Dedifferentiated amniotic fluid mesenchymal stem cell (primary cell): ENCODE measurements at regions not wholly inside any gene's neighbourhood (a gene's known extent, or its start where the extent isn't known, plus 50 kb on each side); places are given as distances from the start of the nearest gene placed in this dataset.
"Not testable (repeated sequence)": the region's sequence is repeated elsewhere in the genome, so short reads cannot be mapped to it uniquely, and the experiment has no call there.

Experiments used
- DNase-seq: peaks from one replicate; pipeline ENCODE4 v3.0.0-alpha.2; 2016; ENCODE audit errors: extremely low spot score

DNA sequence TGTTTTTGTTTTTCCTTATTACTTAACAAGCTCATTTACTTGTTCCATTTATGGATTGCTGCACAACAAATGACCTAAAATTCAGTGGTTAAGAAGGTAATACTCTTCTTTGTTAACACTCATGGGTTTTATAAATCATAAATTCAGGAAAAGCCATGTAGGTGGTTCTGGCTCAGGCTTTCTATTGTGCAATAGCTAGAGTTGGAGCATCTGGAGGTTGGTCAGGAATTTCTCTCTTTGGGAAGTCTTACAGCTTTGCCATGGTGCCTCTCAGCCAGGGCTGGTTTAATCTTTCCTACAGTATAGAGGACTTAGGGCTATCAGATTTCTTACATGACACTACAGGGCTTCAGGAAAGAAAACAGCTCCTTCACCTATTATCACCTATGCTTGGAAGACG, 1677.1 kb downstream of the KCNT2 start:
- DNase-seq: no peak

GRCh38 chr1:194930132-194930531, 1678.1 kb downstream of the KCNT2 start:
- DNase-seq: no peak

DNA sequence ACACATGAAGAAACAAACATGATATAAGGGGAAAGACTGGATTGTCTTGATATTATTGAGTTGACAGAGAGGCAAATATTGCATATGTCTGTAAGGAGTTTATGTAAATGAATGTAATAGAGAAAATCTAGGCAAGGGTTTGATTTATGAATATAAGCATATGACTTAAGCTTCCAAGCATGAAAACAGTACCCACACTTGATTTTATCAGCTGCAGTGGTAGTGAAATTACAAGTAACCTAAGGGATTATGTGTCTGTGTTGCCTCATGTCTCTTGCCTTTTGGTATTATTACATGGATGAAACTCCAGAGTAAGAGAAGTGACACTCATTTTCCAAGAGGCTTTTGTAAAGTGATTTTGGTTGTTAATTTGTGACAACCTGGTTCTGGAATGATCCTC, 1678.9 kb downstream of the KCNT2 start:
- peak; percentile 71 for DNase-seq

DNA sequence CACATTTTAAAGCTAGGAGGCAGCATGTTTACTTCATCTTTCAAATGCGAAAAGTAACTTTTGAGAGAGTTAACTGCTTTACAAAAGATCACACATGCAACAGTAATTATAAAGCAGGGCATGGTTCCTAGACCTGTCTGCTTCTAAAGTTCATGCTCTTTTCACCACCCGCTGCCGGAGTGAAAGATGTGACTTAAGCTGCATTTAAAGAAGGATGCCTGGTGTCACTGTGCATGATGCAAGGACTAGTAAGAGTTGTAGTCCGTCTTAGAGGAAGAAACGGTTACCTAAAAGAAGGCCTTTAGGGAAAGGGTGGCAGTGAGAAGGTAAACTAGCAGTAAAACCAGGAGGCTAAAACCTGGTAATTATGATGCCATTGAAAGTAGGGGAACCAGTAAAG, 1689.1 kb downstream of the KCNT2 start:
- DNase-seq: no peak

DNA sequence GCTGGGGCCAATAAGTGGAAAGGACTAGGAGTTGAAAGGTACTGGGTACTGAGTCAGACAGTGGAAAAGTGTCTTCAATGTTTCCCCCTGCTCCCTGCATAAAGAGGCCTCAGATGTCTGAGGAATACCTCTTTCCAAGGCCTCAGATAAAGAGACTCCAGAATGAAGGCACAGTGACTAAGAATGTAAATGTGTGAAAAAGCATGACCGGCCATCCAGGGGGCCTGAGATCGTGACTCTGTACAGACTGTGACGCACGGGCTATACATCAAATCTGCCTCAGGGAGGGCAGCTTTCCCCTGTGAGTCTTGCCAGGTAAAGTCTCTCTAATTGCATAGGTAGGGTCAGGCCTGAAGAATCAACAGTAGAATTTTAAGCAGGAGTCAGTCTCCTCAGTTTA, 1690.5 kb downstream of the KCNT2 start:
- no peak for DNase-seq

- DNase-seq: peak; percentile 27
Measured at GRCh38 chr1:194908643-194909042, 1699.6 kb downstream of the KCNT2 start.

DNA sequence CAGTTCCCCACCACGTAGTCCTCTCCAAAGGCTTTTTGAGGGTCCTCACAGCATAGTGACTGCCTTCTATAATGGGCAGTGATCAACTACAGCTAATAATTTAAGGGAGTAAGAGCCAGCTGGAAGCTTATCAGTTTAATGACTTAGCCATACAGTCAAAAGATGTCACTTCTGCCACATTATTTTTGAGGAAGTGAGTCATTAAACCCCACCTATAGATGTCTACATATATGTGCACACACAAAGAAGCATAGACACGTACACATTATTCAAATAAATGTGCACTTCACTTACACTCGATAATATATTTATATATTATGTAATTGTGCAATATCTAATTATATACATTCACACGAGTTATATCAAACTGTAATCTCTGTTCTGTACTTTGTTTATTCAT, 1704.7 kb downstream of the KCNT2 start:
- DNase-seq: no peak

- DNase-seq: no peak
Measured at GRCh38 chr1:194889310-194889709, 1702.9 kb upstream of the B3GALT2 start.

GRCh38 chr1:194870860-194871259, 1684.4 kb upstream of the B3GALT2 start:
- no peak for DNase-seq

DNA sequence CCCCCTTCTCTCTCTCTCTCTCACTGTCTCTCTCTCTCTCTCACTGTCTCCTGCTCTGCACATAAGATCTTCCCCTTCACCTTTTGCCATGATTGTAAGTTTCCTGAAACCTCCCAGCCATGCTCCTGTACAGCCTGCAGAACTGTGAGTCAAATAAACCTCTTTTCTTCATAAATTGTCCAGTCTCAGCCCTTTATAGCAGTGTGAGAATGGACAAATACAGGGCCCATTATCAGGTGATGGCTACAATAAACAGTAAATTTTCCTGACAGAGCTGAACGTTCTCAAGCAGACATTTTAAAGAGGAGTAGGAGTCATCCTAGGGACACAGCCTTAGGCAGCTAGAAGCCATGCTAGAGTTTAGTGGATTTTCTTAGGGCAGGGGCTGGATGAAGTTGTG, 1679.7 kb upstream of the B3GALT2 start:
- no peak for DNase-seq

GRCh38 chr1:194865383-194865782, 1679.0 kb upstream of the B3GALT2 start:
- DNase-seq: no peak

DNA sequence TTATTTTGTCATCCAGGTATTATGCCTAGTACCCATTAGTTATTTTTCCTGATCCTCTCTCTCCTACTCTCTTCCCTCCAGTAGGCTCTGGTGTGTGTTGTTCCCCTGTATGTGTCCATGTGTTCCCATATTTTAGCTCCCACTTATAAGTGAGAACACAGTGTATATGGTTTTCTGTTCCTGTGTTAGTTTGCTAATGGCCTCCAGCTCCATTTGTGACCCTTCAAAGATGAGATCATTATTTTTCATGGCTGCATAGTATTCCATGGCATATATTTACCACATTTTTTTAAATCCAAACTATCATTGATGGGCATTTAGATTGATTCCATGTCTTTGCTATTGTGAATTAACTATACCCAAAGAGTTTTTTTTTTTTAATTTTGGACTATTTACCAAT, 1675.7 kb upstream of the B3GALT2 start:
- no peak for DNase-seq

- DNase-seq: no peak
Measured at GRCh38 chr1:194860248-194861201, 1674.1 kb upstream of the B3GALT2 start.

DNA sequence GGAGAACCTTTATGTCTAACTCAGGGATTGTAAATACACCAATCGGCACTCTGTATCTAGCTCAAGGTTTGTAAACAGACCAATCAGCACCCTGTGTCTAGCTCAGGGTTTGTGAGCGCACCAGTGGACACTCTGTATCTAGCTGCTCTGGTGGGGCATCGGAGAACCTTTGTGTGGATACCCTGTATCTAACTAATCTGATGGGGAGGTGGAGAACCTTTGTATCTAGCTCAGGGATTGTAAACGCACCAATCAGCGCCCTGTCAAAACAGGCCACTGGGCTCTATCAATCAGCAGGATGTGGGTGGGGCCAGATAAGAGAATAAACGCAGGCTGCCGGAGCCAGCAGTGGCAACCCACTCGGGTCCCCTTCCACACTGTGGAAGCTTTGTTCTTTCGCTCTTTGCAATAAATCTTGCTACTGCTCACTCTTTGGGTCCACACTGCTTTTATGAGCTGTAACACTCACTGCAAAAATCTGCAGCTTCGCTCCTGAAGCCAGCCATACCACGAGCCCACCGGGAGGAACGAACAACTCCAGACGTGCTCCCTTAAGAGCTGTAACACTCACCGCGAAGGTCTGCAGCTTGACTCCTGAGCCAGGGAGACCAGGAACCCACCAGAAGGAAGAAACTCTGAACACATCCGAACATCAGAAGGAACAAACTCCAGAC, 1673.2 kb upstream of the B3GALT2 start:
- not testable (repeated sequence) for DNase-seq

- not testable (repeated sequence) for DNase-seq
Measured at GRCh38 chr1:194858811-194859480, 1672.5 kb upstream of the B3GALT2 start.

DNA sequence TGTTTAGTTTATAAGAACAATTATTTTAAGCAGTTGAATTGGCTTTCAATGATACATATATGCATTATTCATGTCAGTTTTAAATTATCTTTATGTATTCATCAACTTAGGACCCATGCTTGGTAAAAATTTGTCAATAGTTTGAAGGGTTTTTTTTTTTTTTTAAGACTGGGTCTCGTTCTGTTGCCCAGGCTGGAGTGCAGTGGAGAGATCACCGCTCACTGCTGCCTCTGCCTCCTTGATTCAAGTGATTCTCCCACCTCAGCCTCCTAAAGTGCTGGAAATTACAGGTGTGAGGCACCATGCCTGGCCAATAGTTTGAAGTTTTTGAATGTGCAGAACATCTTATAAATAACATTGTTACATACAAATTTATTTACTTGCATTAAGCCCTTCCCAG, 1671.0 kb upstream of the B3GALT2 start:
- no peak for DNase-seq

DNA sequence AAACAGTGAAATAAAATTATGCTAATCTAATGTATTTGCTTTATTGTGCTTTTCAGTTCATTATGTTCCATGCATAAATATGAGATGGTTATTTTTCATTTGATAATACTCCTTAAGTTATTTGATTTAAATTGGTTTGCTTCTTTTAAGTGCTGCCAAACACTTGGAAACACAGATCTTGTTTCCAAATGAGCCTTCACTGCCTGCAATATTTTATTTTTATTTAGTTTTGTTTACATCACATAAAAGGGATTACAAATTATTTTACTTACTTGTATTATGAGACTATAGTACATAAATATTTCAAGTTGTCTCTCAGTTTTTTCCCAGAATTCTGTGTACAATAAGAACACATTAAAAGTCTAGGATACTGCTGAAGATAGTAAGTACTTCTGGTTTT, 1662.4 kb upstream of the B3GALT2 start:
- DNase-seq: no peak

GRCh38 chr1:194846488-194846887, 1660.1 kb upstream of the B3GALT2 start:
- no peak for DNase-seq

DNA sequence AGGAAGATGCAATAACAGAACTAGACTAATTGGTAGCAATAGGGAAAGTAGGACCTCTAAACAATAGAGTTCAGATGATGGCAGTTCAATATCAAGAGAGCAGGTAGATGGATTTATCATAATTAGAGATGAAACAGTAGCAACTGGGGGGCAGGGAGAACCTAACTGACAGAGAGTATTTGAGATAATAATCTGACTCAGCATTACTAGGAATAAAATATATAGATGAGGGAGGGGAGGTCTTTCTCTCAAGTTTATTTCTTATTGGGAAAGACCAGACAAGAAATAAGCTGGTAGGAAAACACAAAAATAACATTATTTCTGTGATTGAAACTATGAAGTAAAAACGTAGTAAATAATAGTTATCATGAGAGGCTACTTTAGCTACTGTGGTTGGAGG, 1656.7 kb upstream of the B3GALT2 start:
- no peak for DNase-seq

GRCh38 chr1:194833111-194833510, 1646.7 kb upstream of the B3GALT2 start:
- DNase-seq: no peak

DNA sequence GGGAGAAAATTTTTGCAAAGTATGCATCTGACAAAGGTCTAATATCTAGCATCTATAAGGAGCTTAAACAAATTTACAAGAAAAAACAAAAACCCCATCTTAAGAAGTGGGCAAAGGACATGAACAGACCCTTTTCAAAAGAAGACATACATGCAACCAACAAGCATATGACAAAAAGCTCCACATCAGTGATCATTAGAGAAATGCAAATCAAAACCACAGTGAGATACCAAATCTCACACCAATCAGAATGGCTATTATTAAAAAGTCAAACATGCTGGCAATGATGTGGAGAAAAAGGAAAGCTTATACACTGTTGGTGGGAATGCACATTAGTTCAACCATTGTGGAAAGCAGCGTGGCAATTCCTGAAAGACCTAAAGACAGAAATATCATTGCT, 1645.2 kb upstream of the B3GALT2 start:
- not testable (repeated sequence) for DNase-seq

- no peak for DNase-seq
Measured at GRCh38 chr1:194830387-194830786, 1644.0 kb upstream of the B3GALT2 start.

GRCh38 chr1:194829492-194829891, 1643.1 kb upstream of the B3GALT2 start:
- no peak for DNase-seq
